Type B pancreatic cell (in vitro differentiated cells): ENCODE measurements at regions not wholly inside any gene's neighbourhood (a gene's known extent, or its start where the extent isn't known, plus 50 kb on each side); places are given as distances from the start of the nearest gene placed in this dataset.
"Not testable (repeated sequence)": the region's sequence is repeated elsewhere in the genome, so short reads cannot be mapped to it uniquely, and the experiment has no call there.

Experiments used
- DNase-seq: peaks from one replicate; pipeline ENCODE4 v3.0.0; 2021; ENCODE audit warnings: mixed read lengths; ENCODE audit not compliant: unreplicated experiment; ENCODE audit errors: extremely low spot score
- H3K27ac Mint-ChIP-seq: 2 replicates; pipeline ENCODE4 v1.8.0; 2021; ENCODE audit warnings: mild to moderate bottlenecking, mixed read lengths
- H3K27me3 Mint-ChIP-seq: 2 replicates; pipeline ENCODE4 v1.8.0; 2021; ENCODE audit warnings: mixed read lengths
- H3K36me3 Mint-ChIP-seq: 2 replicates; pipeline ENCODE4 v1.8.0; 2021; ENCODE audit warnings: mixed read lengths
- H3K4me1 Mint-ChIP-seq: one replicate; pipeline ENCODE4 v1.8.0; 2021; ENCODE audit warnings: mixed read lengths; ENCODE audit not compliant: unreplicated experiment
- H3K4me3 Mint-ChIP-seq: 2 replicates; pipeline ENCODE4 v1.8.0; 2021; ENCODE audit warnings: mild to moderate bottlenecking, mixed read lengths
- H3K9me3 Mint-ChIP-seq: 2 replicates; pipeline ENCODE4 v1.8.0; 2021; ENCODE audit warnings: mixed read lengths
- CTCF ChIP-seq: fragments of 200-600 bp; sonication (generic); conservative IDR thresholded peaks from 2 replicates; pipeline ENCODE4 v1.5.0; 2021; ENCODE audit warnings: antibody characterized with exemption, mild to moderate bottlenecking

DNA sequence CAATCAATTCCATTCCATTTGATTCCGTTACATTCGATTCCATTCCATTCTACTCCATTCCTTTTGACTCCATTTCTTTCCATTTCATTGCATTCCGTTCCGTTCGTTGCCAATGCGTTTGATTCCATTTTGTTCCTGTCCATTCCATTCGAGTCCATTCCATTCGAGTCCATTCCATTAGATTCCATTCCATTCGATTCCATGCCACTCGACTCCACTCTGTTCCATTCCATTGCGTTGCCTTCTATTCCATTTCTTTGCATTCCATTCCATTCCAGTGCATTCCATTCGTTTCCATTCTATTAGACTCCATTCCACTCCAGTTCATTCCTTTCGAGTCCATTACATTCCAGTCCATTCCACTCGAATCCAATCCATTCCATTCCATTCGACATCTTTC, 2587.5 kb upstream of the TPTE start:
- TF ChIP-seq CTCF: no peak
- H3K4me1 Mint-ChIP-seq: no peaks in the 10 kb centered on the region
- DNase-seq: no peak
- H3K9me3 Mint-ChIP-seq: peaks cover 79% of the 10 kb centered on the region
- H3K4me3 Mint-ChIP-seq: no peak overlapping the region
- H3K27ac Mint-ChIP-seq: no peak overlapping the region
- H3K36me3 Mint-ChIP-seq: peaks cover 48% of the 10 kb centered on the region
- no peaks in the 10 kb centered on the region for H3K27me3 Mint-ChIP-seq

GRCh38 chr21:7937297-7937696, 2584.1 kb upstream of the TPTE start:
- H3K27ac Mint-ChIP-seq: not testable (repeated sequence)

DNA sequence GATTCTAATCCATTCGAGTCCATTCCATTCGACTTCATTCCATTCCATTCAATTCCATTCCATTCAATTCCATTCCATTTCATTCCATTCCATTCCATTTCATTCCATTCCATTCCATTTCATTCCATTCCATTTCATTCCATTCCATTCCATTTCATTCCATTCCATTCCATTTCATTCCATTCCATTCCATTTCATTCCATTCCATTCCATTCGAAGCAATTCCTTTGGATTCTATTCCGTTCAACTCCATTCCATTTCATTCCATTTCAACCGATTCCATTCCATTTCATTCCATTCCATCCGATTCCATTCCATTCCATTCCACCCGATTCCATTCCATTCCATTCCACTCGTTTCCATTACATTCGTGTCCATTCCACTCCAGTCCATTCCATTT, 2583.2 kb upstream of the TPTE start:
- H3K4me3 Mint-ChIP-seq, H3K27me3 Mint-ChIP-seq, H3K27ac Mint-ChIP-seq, H3K4me1 Mint-ChIP-seq, DNase-seq: not testable (repeated sequence)
- H3K9me3 Mint-ChIP-seq: peaks cover 82% of the 10 kb centered on the region
- peaks cover 58% of the 10 kb centered on the region for H3K36me3 Mint-ChIP-seq

More at GRCh38 chr21:7937297-7937696, 2584.1 kb upstream of the TPTE start:
- not testable (repeated sequence) for H3K4me3 Mint-ChIP-seq, H3K27me3 Mint-ChIP-seq, H3K4me1 Mint-ChIP-seq, DNase-seq
- Mint-ChIP-seq H3K36me3 (peaks cover 59% of the 10 kb centered on the region), H3K9me3 (peaks cover 84% of the 10 kb centered on the region)

- H3K36me3 Mint-ChIP-seq: peaks cover 47% of the 10 kb centered on the region
- not testable (repeated sequence) for DNase-seq, H3K4me1 Mint-ChIP-seq, H3K27ac Mint-ChIP-seq, H3K4me3 Mint-ChIP-seq, H3K27me3 Mint-ChIP-seq
- peaks cover 80% of the 10 kb centered on the region for H3K9me3 Mint-ChIP-seq
Measured at GRCh38 chr21:7941432-7941831, 2580.0 kb upstream of the TPTE start.

GRCh38 chr21:7942219-7942618, 2579.2 kb upstream of the TPTE start:
- H3K4me1 Mint-ChIP-seq, DNase-seq, H3K27me3 Mint-ChIP-seq, H3K4me3 Mint-ChIP-seq, H3K27ac Mint-ChIP-seq: not testable (repeated sequence)
- H3K9me3 Mint-ChIP-seq: peaks cover 80% of the 10 kb centered on the region
- peaks cover 44% of the 10 kb centered on the region for H3K36me3 Mint-ChIP-seq

DNA sequence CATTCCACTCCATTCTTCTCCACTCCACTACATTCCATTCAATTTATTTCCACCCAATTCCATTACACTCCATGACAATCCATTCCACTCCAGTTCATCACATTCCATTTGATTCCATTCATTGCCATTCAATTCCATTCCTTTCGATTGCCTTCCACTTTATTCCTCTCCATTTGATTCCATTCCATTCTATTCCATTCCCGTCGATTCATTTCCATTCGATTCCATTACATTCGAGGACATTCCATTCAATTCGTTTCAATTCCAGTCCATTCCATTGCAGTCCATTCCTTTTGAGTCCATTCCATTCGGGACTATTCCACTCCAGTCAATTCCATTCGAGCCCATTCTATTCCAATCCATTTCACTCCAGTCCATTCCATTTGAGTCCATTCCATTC, 2577.8 kb upstream of the TPTE start:
- DNase-seq, H3K27me3 Mint-ChIP-seq, H3K4me1 Mint-ChIP-seq, H3K4me3 Mint-ChIP-seq, H3K27ac Mint-ChIP-seq: not testable (repeated sequence)
- peaks cover 41% of the 10 kb centered on the region for H3K36me3 Mint-ChIP-seq
- peaks cover 81% of the 10 kb centered on the region for H3K9me3 Mint-ChIP-seq

DNA sequence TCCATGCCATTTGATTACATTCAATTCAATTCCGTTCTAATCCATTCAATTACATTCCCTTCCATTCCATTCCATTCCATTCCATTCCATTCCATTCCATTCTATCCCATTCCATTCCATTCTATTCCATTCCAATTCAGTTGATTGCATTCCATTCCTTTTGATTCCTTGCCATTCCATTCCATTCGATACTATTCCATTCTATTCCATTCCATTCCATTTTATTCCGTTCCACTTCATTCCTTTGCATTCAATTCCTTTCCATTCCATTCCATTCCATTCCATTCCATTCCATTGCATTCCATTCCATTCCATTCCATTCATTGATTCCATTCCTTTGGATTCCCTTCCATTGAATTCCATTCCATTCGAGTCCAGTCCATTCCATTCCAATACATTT, 2574.0 kb upstream of the TPTE start:
- H3K36me3 Mint-ChIP-seq: peaks cover 40% of the 10 kb centered on the region
- H3K9me3 Mint-ChIP-seq: peaks cover 79% of the 10 kb centered on the region
- no peaks in the 10 kb centered on the region for H3K4me1 Mint-ChIP-seq
- TF ChIP-seq CTCF: no peak
- H3K4me3 Mint-ChIP-seq: no peak overlapping the region
- no peaks in the 10 kb centered on the region for H3K27me3 Mint-ChIP-seq
- no peak overlapping the region for H3K27ac Mint-ChIP-seq
- no peak for DNase-seq

GRCh38 chr21:7948727-7949126, 2572.7 kb upstream of the TPTE start:
- H3K27ac Mint-ChIP-seq, H3K27me3 Mint-ChIP-seq, H3K4me1 Mint-ChIP-seq, DNase-seq, H3K4me3 Mint-ChIP-seq: not testable (repeated sequence)
- Mint-ChIP-seq H3K9me3 (peaks cover 79% of the 10 kb centered on the region), H3K36me3 (peaks cover 33% of the 10 kb centered on the region)

- H3K36me3 Mint-ChIP-seq: peaks cover 32% of the 10 kb centered on the region
- not testable (repeated sequence) for H3K27me3 Mint-ChIP-seq
Measured at GRCh38 chr21:7949882-7950281, 2571.5 kb upstream of the TPTE start.

More at GRCh38 chr21:7949882-7950281, 2571.5 kb upstream of the TPTE start:
- H3K9me3 Mint-ChIP-seq: peaks cover 81% of the 10 kb centered on the region
- H3K4me1 Mint-ChIP-seq, DNase-seq, H3K27ac Mint-ChIP-seq, H3K4me3 Mint-ChIP-seq: not testable (repeated sequence)
